ENCODE measurements at regions not wholly inside any gene's neighbourhood (a gene's known extent, or its start where the extent isn't known, plus 50 kb on each side); places are given as distances from the start of the nearest gene placed in this dataset.

GRCh38 chr16:50428742-50429141, 60.0 kb upstream of the BRD7 start:
- Histone ChIP-seq H3K9me3 (ENCODE audit: insufficient read depth, low read depth, low read length) (no peaks in the 10 kb centered on the region), H3K4me3 (ENCODE audit: low read length) (no peak overlapping the region), H3K27ac (ENCODE audit: low read length) (no peak overlapping the region), H3K27me3 (ENCODE audit: insufficient read depth, low read length) (no peaks in the 10 kb centered on the region), H3K9ac (ENCODE audit: low read depth, low read length) (no peak overlapping the region), H3K4me1 (ENCODE audit: insufficient read depth, low read length) (no peaks in the 10 kb centered on the region), H3K36me3 (ENCODE audit: insufficient read depth, low read depth, low read length) (no peaks in the 10 kb centered on the region)

- H3K4me3 ChIP-seq (ENCODE audit: low read length): no peak overlapping the region
- H3K36me3 ChIP-seq (ENCODE audit: insufficient read depth, low read depth, low read length): no peaks in the 10 kb centered on the region
- no peak overlapping the region for H3K9ac ChIP-seq (ENCODE audit: low read depth, low read length)
- no peak overlapping the region for H3K27ac ChIP-seq (ENCODE audit: low read length)
- H3K4me1 ChIP-seq (ENCODE audit: insufficient read depth, low read length): no peaks in the 10 kb centered on the region
- no peaks in the 10 kb centered on the region for H3K27me3 ChIP-seq (ENCODE audit: insufficient read depth, low read length)
- no peaks in the 10 kb centered on the region for H3K9me3 ChIP-seq (ENCODE audit: insufficient read depth, low read depth, low read length)
These were observed 59.3 kb upstream of the BRD7 start for GRCh38 chr16:50428116-50428515.

- H3K9me3 ChIP-seq (ENCODE audit: insufficient read depth, low read depth, low read length): no peaks in the 10 kb centered on the region
- H3K27ac ChIP-seq (ENCODE audit: low read length): no peak overlapping the region
- no peak overlapping the region for H3K4me3 ChIP-seq (ENCODE audit: low read length)
- no peaks in the 10 kb centered on the region for H3K36me3 ChIP-seq (ENCODE audit: insufficient read depth, low read depth, low read length)
- H3K4me1 ChIP-seq (ENCODE audit: insufficient read depth, low read length): no peaks in the 10 kb centered on the region
- no peak overlapping the region for H3K9ac ChIP-seq (ENCODE audit: low read depth, low read length)
- H3K27me3 ChIP-seq (ENCODE audit: insufficient read depth, low read length): no peaks in the 10 kb centered on the region
These were observed 58.3 kb upstream of the BRD7 start for GRCh38 chr16:50427107-50427506.

GRCh38 chr16:50425648-50426047, 56.9 kb upstream of the BRD7 start:
- H3K9ac ChIP-seq (ENCODE audit: low read depth, low read length): no peak overlapping the region
- H3K27ac ChIP-seq (ENCODE audit: low read length): no peak overlapping the region
- H3K27me3 ChIP-seq (ENCODE audit: insufficient read depth, low read length): no peaks in the 10 kb centered on the region
- no peak overlapping the region for H3K4me3 ChIP-seq (ENCODE audit: low read length)
- H3K4me1 ChIP-seq (ENCODE audit: insufficient read depth, low read length): no peaks in the 10 kb centered on the region
- H3K9me3 ChIP-seq (ENCODE audit: insufficient read depth, low read depth, low read length): 0 out of 2 replicates have a peak, but pooled peaks cover 4% of the 10 kb centered on the region
- no peaks in the 10 kb centered on the region for H3K36me3 ChIP-seq (ENCODE audit: insufficient read depth, low read depth, low read length)

- H3K27ac ChIP-seq (ENCODE audit: low read length): no peak overlapping the region
- no peak overlapping the region for H3K9ac ChIP-seq (ENCODE audit: low read depth, low read length)
- H3K9me3 ChIP-seq (ENCODE audit: insufficient read depth, low read depth, low read length): peaks cover 5% of the 10 kb centered on the region; the same call in 1 of the 2 replicates
- H3K36me3 ChIP-seq (ENCODE audit: insufficient read depth, low read depth, low read length): no peaks in the 10 kb centered on the region
- H3K4me1 ChIP-seq (ENCODE audit: insufficient read depth, low read length): no peaks in the 10 kb centered on the region
- H3K27me3 ChIP-seq (ENCODE audit: insufficient read depth, low read length): no peaks in the 10 kb centered on the region
- no peak overlapping the region for H3K4me3 ChIP-seq (ENCODE audit: low read length)
These were observed 56.3 kb upstream of the BRD7 start for GRCh38 chr16:50425044-50425443.

- Histone ChIP-seq H3K9me3 (ENCODE audit: insufficient read depth, low read depth, low read length) (peaks cover 24% of the 10 kb centered on the region), H3K4me1 (ENCODE audit: insufficient read depth, low read length) (no peaks in the 10 kb centered on the region), H3K27ac (ENCODE audit: low read length) (no peak overlapping the region), H3K36me3 (ENCODE audit: insufficient read depth, low read depth, low read length) (no peaks in the 10 kb centered on the region), H3K4me3 (ENCODE audit: low read length) (no peak overlapping the region), H3K9ac (ENCODE audit: low read depth, low read length) (no peak overlapping the region), H3K27me3 (ENCODE audit: insufficient read depth, low read length) (no peaks in the 10 kb centered on the region)
These were observed 54.1 kb upstream of the BRD7 start for GRCh38 chr16:50422926-50423325.

- Histone ChIP-seq H3K4me1 (ENCODE audit: insufficient read depth, low read length) (no peaks in the 10 kb centered on the region), H3K36me3 (ENCODE audit: insufficient read depth, low read depth, low read length) (no peaks in the 10 kb centered on the region), H3K9ac (ENCODE audit: low read depth, low read length) (no peak overlapping the region), H3K27ac (ENCODE audit: low read length) (no peak overlapping the region), H3K27me3 (ENCODE audit: insufficient read depth, low read length) (no peaks in the 10 kb centered on the region), H3K4me3 (ENCODE audit: low read length) (no peak overlapping the region), H3K9me3 (ENCODE audit: insufficient read depth, low read depth, low read length) (peaks cover 39% of the 10 kb centered on the region)
These were observed 50.3 kb upstream of the BRD7 start for GRCh38 chr16:50419116-50419515.
